ENCODE measurements at regions not wholly inside any gene's neighbourhood (a gene's known extent, or its start where the extent isn't known, plus 50 kb on each side); places are given as distances from the start of the nearest gene placed in this dataset.

DNA sequence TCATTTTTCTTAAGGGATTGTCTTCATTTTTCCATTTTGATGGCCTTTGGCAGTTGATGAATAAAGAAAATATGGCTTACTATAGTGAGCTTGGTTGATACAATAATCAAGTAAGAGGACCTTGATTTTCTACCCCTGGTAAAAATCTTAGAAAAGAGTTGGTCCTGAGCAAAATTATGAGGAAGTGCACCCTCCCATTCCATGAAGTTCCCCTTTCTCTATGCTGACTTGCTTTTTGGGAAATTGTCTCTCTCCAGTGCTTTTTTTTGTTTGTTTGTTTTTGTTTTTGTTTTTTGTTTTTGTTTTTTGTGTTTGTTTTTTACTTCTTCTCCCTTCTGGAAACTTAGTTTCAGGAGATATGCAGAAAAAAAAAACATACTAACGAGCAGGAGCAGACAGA, 449.2 kb upstream of the ACTBL2 start:
- TF ChIP-seq, protein P1, sequence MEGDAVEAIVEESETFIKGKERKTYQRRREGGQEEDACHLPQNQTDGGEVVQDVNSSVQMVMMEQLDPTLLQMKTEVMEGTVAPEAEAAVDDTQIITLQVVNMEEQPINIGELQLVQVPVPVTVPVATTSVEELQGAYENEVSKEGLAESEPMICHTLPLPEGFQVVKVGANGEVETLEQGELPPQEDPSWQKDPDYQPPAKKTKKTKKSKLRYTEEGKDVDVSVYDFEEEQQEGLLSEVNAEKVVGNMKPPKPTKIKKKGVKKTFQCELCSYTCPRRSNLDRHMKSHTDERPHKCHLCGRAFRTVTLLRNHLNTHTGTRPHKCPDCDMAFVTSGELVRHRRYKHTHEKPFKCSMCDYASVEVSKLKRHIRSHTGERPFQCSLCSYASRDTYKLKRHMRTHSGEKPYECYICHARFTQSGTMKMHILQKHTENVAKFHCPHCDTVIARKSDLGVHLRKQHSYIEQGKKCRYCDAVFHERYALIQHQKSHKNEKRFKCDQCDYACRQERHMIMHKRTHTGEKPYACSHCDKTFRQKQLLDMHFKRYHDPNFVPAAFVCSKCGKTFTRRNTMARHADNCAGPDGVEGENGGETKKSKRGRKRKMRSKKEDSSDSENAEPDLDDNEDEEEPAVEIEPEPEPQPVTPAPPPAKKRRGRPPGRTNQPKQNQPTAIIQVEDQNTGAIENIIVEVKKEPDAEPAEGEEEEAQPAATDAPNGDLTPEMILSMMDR (IDR thresholded peaks at IDR 0.05; ENCODE audit: poor library complexity): no peak
- TF ChIP-seq EZH2phosphoT487 (IDR thresholded peaks at IDR 0.05; ENCODE audit: low read depth, severe bottlenecking, unreplicated experiment) (no peak), EZH2 (IDR thresholded peaks at IDR 0.05; ENCODE audit: borderline replicate concordance) (no peak)

Data from hepatocyte (in vitro differentiated cells).